ENCODE measurements at regions not wholly inside any gene's neighbourhood (a gene's known extent, or its start where the extent isn't known, plus 50 kb on each side); places are given as distances from the start of the nearest gene placed in this dataset.

DNA sequence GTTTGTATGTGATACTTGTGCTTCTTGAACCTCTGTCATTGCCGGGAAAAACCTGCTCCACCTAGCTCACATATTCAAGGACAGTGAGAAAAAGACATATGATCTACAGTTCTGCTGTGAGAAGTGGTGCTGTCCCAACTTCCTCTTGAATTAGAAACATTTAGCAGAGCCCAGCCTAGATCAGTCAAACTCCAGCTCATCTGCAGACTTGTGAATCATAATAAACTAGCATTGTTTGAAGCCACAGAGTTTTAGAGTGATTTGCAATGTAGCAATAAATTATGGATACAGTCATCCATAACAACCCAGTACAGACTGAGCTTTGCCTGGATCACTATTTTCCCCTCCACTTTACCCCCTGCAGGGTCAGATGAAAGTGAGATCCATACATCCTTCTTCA is 497.8 kb downstream of the PLA2G4A start:
- DNase-seq, result no peak

DNA sequence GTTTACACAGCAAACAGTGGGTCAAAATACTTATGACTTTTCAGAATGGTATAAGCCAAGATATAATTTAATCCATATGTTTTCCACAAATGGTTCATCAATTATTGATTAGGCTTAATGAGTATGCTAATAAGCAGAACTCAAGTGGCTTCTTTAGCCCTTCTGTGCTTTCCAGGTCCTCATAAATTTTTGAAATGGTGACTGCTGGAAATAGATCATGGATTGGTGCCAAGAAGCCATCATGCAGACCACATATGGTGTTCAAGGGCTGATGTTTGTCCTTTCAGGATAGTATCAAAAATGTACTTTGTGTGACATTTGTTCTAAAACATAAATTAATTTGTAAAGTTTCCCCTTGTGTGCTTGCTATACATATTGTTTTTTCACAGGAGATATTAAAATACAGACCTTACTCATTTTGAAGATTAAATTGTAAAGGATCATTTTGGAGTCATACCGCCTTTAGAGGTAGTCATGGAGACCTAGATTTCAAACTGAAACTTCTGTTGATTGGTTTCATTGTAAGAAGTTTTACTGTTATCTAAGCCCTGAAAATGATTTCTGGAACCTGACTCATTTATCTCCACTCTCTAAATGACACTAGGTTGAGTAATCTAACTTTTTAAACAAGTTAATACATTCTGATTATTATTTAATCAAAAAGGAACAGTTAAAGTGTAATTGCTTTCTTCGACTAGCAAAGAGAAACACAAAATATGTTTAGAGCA is 507.9 kb downstream of the PLA2G4A start:
- DNase-seq, result peak; percentile 28

DNA sequence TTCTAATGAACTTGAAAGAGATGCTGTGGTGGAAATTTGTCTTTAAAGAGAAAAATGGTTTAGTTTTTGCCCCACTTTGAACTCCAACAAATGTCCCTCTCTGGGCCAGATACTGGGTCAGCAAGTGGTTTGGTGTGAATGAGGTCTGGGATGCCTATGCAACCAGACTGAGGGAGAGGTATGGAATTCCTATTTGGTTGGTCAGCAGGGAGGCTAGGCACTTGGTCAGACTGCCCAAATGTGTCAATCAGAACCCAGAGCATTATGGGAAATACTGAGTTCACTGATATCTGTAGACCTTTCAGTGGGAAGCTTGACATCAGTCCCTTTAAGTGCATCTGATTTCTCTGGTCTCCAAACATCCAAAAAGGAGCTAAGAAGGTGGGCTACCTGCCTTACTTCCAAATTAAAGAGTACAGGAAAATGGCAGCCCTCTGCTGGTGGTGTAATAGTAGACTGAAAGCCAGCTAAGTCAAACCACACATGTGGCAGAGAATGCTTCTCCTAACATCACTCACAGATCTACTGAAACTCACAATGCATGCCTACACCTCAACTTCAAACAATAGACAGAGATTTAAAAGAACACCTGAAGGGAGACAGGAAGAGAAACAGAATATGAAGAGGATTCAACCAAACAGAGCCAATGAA is 510.1 kb downstream of the PLA2G4A start:
- DNase-seq, result no peak

GRCh38 chr1:187342495-187342894 is 513.7 kb downstream of the PLA2G4A start:
- DNase-seq, result no peak

DNA sequence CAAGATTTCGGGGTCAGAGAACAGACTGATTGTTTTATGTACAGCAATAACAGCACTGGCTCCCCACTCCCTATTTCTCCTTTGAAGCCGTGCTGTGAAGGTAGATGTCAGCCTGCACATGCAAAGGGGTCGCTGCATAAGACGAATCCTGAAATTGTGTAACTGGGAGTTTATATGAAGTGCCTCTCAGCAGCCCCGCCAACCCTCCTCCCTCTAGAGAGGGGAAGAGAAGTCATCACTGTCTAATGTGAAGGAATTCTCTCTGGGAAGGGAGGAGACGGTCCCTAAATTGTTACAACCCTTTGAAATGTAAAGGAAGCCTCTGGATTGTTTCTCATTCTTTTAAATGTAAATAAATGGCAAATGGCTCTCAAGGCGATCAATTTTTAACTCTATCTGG is 545.3 kb downstream of the PLA2G4A start:
- DNase-seq, result no peak

GRCh38 chr1:187374742-187375141 is 546.0 kb downstream of the PLA2G4A start:
- DNase-seq, result no peak

DNA sequence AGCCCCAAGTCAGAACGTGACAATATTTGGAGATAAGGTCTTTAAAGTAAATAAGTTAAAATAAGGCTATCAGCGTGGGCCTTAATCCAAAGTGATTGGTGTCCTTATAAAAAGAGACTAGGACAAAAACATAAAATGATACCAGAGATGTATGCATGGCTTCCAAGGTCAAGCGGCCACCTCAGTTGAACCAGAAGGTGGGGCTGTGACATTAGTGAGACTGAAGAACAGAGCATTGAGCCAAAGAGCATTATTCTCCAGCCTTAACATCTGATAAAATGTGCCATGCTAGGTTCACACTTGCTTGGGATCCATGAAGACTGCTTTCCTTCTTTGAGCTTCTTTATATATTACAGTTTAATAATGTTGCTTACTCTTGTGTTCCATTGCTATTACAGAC is 554.6 kb downstream of the PLA2G4A start:
- no peak for DNase-seq

GRCh38 chr1:187384504-187384903 is 555.8 kb downstream of the PLA2G4A start:
- DNase-seq, result no peak

GRCh38 chr1:187390215-187390818 is 561.6 kb downstream of the PLA2G4A start:
- DNase-seq, result peak; percentile 35

GRCh38 chr1:187396226-187396625 is 567.5 kb downstream of the PLA2G4A start:
- peak; percentile 22 for DNase-seq

GRCh38 chr1:187396929-187397796 is 568.4 kb downstream of the PLA2G4A start:
- DNase-seq, result no peak

DNA sequence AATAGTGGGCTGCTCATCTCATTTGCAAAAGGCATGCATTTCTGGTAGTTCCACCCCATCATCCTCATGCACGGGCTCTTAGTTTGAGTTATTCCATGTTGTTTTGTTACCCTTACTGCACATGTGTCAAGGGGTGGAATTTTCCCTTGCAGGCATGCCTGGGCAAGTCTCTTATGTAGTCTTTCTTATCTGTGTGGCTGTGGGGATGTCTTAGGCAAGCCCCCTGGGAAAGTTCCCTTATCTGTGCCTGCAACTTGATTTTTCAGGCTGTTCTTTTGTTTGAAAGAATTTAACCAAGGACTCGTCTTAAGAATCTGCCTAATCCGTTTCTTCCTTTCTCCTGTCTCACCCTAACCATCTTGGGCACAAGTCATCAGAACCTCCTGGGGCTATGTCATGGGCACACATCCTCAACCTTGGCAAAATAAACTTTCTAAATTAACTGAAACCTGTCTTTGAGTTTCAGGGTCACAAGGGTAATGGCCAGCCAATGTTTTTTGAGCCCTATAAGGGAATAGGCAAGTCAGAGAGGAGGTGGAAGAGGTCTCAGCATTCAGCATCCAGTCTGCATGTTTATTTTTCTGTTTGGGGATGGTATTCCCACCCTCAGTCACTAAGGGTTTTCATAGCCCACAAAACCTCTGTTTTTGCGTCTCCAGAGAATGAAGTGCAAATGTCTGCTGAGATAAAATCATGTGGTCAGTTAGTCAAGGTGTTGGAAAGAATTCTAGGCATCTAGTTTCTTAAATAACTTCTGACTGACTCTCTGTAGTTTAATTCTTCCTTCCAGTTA is 579.7 kb downstream of the PLA2G4A start:
- no peak for DNase-seq

GRCh38 chr1:187409341-187409740 is 580.6 kb downstream of the PLA2G4A start:
- DNase-seq, result no peak

GRCh38 chr1:187411118-187411517 is 582.4 kb downstream of the PLA2G4A start:
- DNase-seq, result no peak

- peak; percentile 21 for DNase-seq
Measured at GRCh38 chr1:187413405-187414169, 584.8 kb downstream of the PLA2G4A start.

GRCh38 chr1:187415065-187415464 is 586.3 kb downstream of the PLA2G4A start:
- DNase-seq, result no peak

GRCh38 chr1:187417520-187417919 is 588.8 kb downstream of the PLA2G4A start:
- no peak for DNase-seq

DNA sequence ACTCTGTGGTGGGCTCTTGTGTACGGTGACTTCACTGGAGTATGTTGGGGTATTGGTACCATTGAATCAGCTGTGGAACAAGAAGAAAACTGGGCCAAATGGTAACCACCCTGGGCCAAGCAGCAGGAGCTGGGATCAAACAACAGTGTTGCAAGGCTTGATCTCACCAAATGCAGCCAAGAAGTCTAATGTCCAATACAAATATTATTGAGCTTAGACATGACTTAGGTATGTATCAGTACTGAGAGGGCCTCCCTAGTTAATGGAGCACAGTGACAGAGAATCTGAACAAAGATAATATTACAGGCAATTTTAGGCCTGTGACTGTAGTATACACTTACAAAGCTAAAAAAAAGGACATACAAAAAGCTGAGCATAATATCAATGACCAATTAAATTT is 604.8 kb downstream of the PLA2G4A start:
- DNase-seq, result no peak

- no peak for DNase-seq
Measured at GRCh38 chr1:187442603-187443002, 613.9 kb downstream of the PLA2G4A start.

- no peak for DNase-seq
Measured at GRCh38 chr1:187443939-187444338, 615.2 kb downstream of the PLA2G4A start.

- DNase-seq, result no peak
Measured at GRCh38 chr1:187445066-187445465, 616.3 kb downstream of the PLA2G4A start.

DNA sequence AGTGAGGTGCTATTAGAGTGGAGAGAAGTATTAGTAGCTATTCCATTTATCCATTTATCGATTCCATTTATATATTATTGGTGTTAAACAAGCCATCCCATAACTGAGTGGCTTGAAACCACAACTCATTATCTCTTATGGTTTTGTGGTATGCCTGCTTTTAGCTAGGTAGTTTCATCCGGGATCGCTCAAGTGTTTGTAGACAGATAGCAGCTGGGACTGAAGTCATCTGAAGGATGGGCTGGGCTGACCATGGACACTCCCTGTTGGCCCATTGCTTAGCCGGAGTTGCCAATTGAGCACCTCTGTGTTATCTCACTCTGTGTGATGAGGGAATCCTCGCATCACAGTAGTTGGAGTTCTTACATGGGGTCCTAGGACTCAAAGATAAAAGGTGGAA is 622.5 kb downstream of the PLA2G4A start:
- DNase-seq, result no peak

Data from COR-L47 (cell line).